OCI-LY7 (cell line): ENCODE measurements at regions not wholly inside any gene's neighbourhood (a gene's known extent, or its start where the extent isn't known, plus 50 kb on each side); places are given as distances from the start of the nearest gene placed in this dataset.

Experiments used
- BruUV-seq: library from RNA; stranded (reverse); fragments of 400-500 nt; replicated peaks from 2 replicates; lab custom pipeline; 2021; lab: Mats Ljungman, UMichigan
- CTCF ChIA-PET: fragments of 300-600 bp; sonication (Branson Sonifier 250); formaldehyde crosslinking; loops from one replicate; lab custom pipeline; 2022; ENCODE audit warnings: antibody characterized with exemption; ENCODE audit not compliant: unreplicated experiment; lab: Charles Lee
- POLR2A ChIA-PET: fragments of 300-600 bp; sonication (Branson Sonifier 250); formaldehyde crosslinking; loops from one replicate; lab custom pipeline; 2022; ENCODE audit warnings: antibody characterized with exemption; lab: Charles Lee
- DNase-seq: peaks from one replicate; pipeline ENCODE4 v3.0.0-alpha.2; 2015; ENCODE audit warnings: low spot score
- H2AFZ ChIP-seq: fragments of 200-600 bp; sonication (generic), shearing (Covaris generic); 2 replicates; pipeline ENCODE4 v1.6.1; 2014; ENCODE audit warnings: mild to moderate bottlenecking, antibody characterized with exemption, low read length, moderate library complexity
- H3K27ac ChIP-seq: fragments of 200-600 bp; sonication (generic); 2 replicates; pipeline ENCODE4 v1.5.1; 2014; ENCODE audit warnings: mixed run types, low read depth, mild to moderate bottlenecking, moderate library complexity, low read length, inconsistent platforms; ENCODE audit not compliant: poor library complexity, severe bottlenecking
- H3K36me3 ChIP-seq: fragments of 200-600 bp; sonication (generic); 2 replicates; pipeline ENCODE4 v1.6.1; 2014; ENCODE audit warnings: mild to moderate bottlenecking, antibody characterized with exemption, low read length, moderate library complexity, mixed read lengths; ENCODE audit not compliant: insufficient read depth
- H3K4me1 ChIP-seq: fragments of 200-600 bp; sonication (generic); 2 replicates; pipeline ENCODE4 v1.5.1; 2014; ENCODE audit warnings: mild to moderate bottlenecking, low read length; ENCODE audit not compliant: insufficient read depth, poor library complexity, severe bottlenecking
- H3K4me2 ChIP-seq: fragments of 200-600 bp; sonication (generic); 2 replicates; pipeline ENCODE4 v1.6.1; 2014; ENCODE audit warnings: mild to moderate bottlenecking, low read length
- H3K4me3 ChIP-seq: fragments of 200-600 bp; sonication (generic); 2 replicates; pipeline ENCODE4 v1.5.1; 2014; ENCODE audit warnings: mild to moderate bottlenecking, low read depth, low read length; ENCODE audit not compliant: poor library complexity, severe bottlenecking
- H3K79me2 ChIP-seq: fragments of 200-600 bp; sonication (generic); 2 replicates; pipeline ENCODE4 v1.6.1; 2016; ENCODE audit warnings: low read depth, mild to moderate bottlenecking, low read length, moderate library complexity, mixed read lengths; ENCODE audit not compliant: insufficient read depth
- H3K9me2 ChIP-seq: fragments of 200-600 bp; sonication (generic); 2 replicates; pipeline ENCODE4 v1.6.1; 2016; ENCODE audit warnings: mild to moderate bottlenecking, low read length, mixed read lengths; ENCODE audit not compliant: insufficient read depth
- H3K9me3 ChIP-seq: fragments of 200-600 bp; sonication (generic); 2 replicates; pipeline ENCODE4 v1.6.1; 2014; ENCODE audit warnings: mild to moderate bottlenecking, mixed run types, low read length, mixed read lengths
- H4K20me1 ChIP-seq: fragments of 200-600 bp; sonication (generic); 2 replicates; pipeline ENCODE4 v1.6.1; 2014; ENCODE audit warnings: mild to moderate bottlenecking, antibody characterized with exemption, low read length, moderate library complexity, mixed read lengths; ENCODE audit not compliant: insufficient read depth
- CTCF ChIP-seq: fragments of 200-600 bp; sonication (generic); conservative IDR thresholded peaks from 2 replicates; pipeline ENCODE4 v1.5.1; 2014; ENCODE audit warnings: mild to moderate bottlenecking, antibody characterized with exemption, low read length, moderate library complexity, mixed read lengths
- EZH2phosphoT487 ChIP-seq: fragments of 200-600 bp; sonication (generic); IDR thresholded peaks from 2 replicates; pipeline ENCODE4 v1.6.1; 2018; ENCODE audit warnings: low read depth, borderline replicate concordance, mild to moderate bottlenecking, mixed run types, antibody characterized with exemption, low read length, moderate library complexity, mixed read lengths
- intact Hi-C: fragments of 100-400 bp; cut with micrococcal nuclease; formaldehyde crosslinking; loops from one replicate; pipeline ENCODE4 v1.10.0; 2022; ENCODE audit not compliant: unreplicated experiment

- POLR2A ChIA-PET = no interaction called here
- intact Hi-C loops = no loop called here
- BruUV-seq = no TSS peak
Observed at GRCh38 chr4:23567338-23567737, 322.5 kb downstream of the PPARGC1A start.

GRCh38 chr4:23560748-23561147 is 329.1 kb downstream of the PPARGC1A start:
- no peaks in the 10 kb centered on the region for H3K79me2 ChIP-seq
- no peak overlapping the region for H3K4me3 ChIP-seq
- ChIA-PET CTCF (no interaction called here), POLR2A (no interaction called here)
- no peak for DNase-seq
- H3K36me3 ChIP-seq = no peaks in the 10 kb centered on the region
- no peaks in the 10 kb centered on the region for H3K4me1 ChIP-seq
- H3K9me3 ChIP-seq = no peaks in the 10 kb centered on the region
- H3K9me2 ChIP-seq = no peaks in the 10 kb centered on the region
- intact Hi-C loops = no loop called here
- H3K4me2 ChIP-seq = no peak overlapping the region
- no peak overlapping the region for H2AFZ ChIP-seq
- no peaks in the 10 kb centered on the region for H4K20me1 ChIP-seq
- TF ChIP-seq EZH2phosphoT487 (no peak), CTCF (no peak)
- no peak overlapping the region for H3K27ac ChIP-seq
- BruUV-seq = no TSS peak

More at GRCh38 chr4:23567338-23567737, 322.5 kb downstream of the PPARGC1A start:
- CTCF ChIA-PET = no interaction called here
- no peaks in the 10 kb centered on the region for H3K79me2 ChIP-seq
- no peak for DNase-seq
- no peaks in the 10 kb centered on the region for H3K36me3 ChIP-seq
- no peaks in the 10 kb centered on the region for H3K4me1 ChIP-seq
- H3K9me3 ChIP-seq = no peaks in the 10 kb centered on the region
- no peaks in the 10 kb centered on the region for H4K20me1 ChIP-seq
- H3K27ac ChIP-seq = no peak overlapping the region
- H2AFZ ChIP-seq = no peak overlapping the region
- TF ChIP-seq CTCF (no peak), EZH2phosphoT487 (no peak)
- H3K4me2 ChIP-seq = no peak overlapping the region
- no peaks in the 10 kb centered on the region for H3K9me2 ChIP-seq
- no peak overlapping the region for H3K4me3 ChIP-seq

- ChIA-PET CTCF (no interaction called here), POLR2A (no interaction called here)
- Histone ChIP-seq H3K27ac (no peak overlapping the region), H3K79me2 (no peaks in the 10 kb centered on the region), H3K4me3 (no peak overlapping the region), H4K20me1 (no peaks in the 10 kb centered on the region), H3K36me3 (no peaks in the 10 kb centered on the region), H3K9me2 (no peaks in the 10 kb centered on the region), H2AFZ (no peak overlapping the region), H3K4me2 (no peak overlapping the region), H3K9me3 (no peaks in the 10 kb centered on the region), H3K4me1 (no peaks in the 10 kb centered on the region)
- intact Hi-C loops = no loop called here
- TF ChIP-seq CTCF (no peak), EZH2phosphoT487 (no peak)
- BruUV-seq = no TSS peak
- DNase-seq = no peak
Observed at GRCh38 chr4:23558101-23558500, 331.7 kb downstream of the PPARGC1A start.
